IMR-90 (cell line): ENCODE measurements at regions not wholly inside any gene's neighbourhood (a gene's known extent, or its start where the extent isn't known, plus 50 kb on each side); places are given as distances from the start of the nearest gene placed in this dataset.

Experiments used
- ATAC-seq: fragments of 200-7000 bp; cut with Tn5 transposase; 2 replicates; pipeline ENCODE4 v1.9.1; 2020; ENCODE audit warnings: low read depth, mild to moderate bottlenecking, moderate library complexity
- BruUV-seq: library from RNA; stranded (reverse); fragments of 400-500 nt; replicated peaks from 2 replicates; lab custom pipeline; 2021; lab: Mats Ljungman, UMichigan
- CTCF ChIA-PET: fragments of 300-600 bp; formaldehyde crosslinking; extraction: SDS; loops from one replicate; lab custom pipeline; 2021; ENCODE audit warnings: antibody characterized with exemption; lab: Yijun Ruan, JAX
- POLR2A ChIA-PET: fragments of 300-600 bp; sonication (Branson Sonifier 250); formaldehyde crosslinking; loops from one replicate; lab custom pipeline; 2022; ENCODE audit warnings: antibody characterized with exemption; ENCODE audit not compliant: unreplicated experiment; lab: Charles Lee
- DNase-seq: peaks from one replicate; pipeline ENCODE4 v3.0.0; 2013
- H2AFZ ChIP-seq: replicated peaks from 2 replicates; pipeline ENCODE3; 2013; ENCODE audit warnings: low read length, mild to moderate bottlenecking; ENCODE audit not compliant: poor library complexity
- H2AK5ac ChIP-seq: 2 replicates; pipeline ENCODE4 v1.6.1; 2013; ENCODE audit warnings: low read depth, low read length, inconsistent platforms
- H2AK9ac ChIP-seq: replicated peaks from 2 replicates; pipeline ENCODE3; 2013; ENCODE audit warnings: mild to moderate bottlenecking, low read depth, low read length, moderate library complexity; ENCODE audit not compliant: poor library complexity
- H2BK120ac ChIP-seq: 2 replicates; pipeline ENCODE4 v1.6.1; 2013; ENCODE audit warnings: low read depth, low read length, inconsistent platforms
- H2BK15ac ChIP-seq: 3 replicates; pipeline ENCODE4 v1.6.1; 2013; ENCODE audit warnings: low read depth, low read length, inconsistent platforms
- H2BK20ac ChIP-seq: 2 replicates; pipeline ENCODE4 v1.6.1; 2013; ENCODE audit warnings: low read depth, mild to moderate bottlenecking, inconsistent platforms, low read length, moderate library complexity
- H2BK5ac ChIP-seq: 2 replicates; pipeline ENCODE4 v1.6.1; 2013; ENCODE audit warnings: mild to moderate bottlenecking, low read depth, low read length, inconsistent platforms; ENCODE audit not compliant: poor library complexity, severe bottlenecking
- H3K14ac ChIP-seq: replicated peaks from 2 replicates; pipeline ENCODE4 v1.6.1; 2013; ENCODE audit warnings: low read depth, low read length, inconsistent platforms
- H3K18ac ChIP-seq: 2 replicates; pipeline ENCODE4 v1.6.1; 2013; ENCODE audit warnings: low read depth, low read length, control low read depth
- H3K23ac ChIP-seq: 2 replicates; pipeline ENCODE4 v1.6.1; 2013; ENCODE audit warnings: low read depth, low read length, inconsistent platforms
- H3K27ac ChIP-seq: 2 replicates; pipeline ENCODE4 v1.5.1; 2013; ENCODE audit warnings: mild to moderate bottlenecking, control low read depth, low read length; ENCODE audit not compliant: insufficient read depth
- H3K27me3 ChIP-seq: 2 replicates; pipeline ENCODE4 v1.6.1; 2013; ENCODE audit warnings: low read length; ENCODE audit not compliant: control insufficient read depth, insufficient read depth
- H3K36me3 ChIP-seq: 2 replicates; pipeline ENCODE4 v1.6.1; 2013; ENCODE audit warnings: low read length, mixed read lengths; ENCODE audit not compliant: control insufficient read depth, insufficient read depth
- H3K4ac ChIP-seq: 2 replicates; pipeline ENCODE4 v1.6.1; 2013; ENCODE audit warnings: low read depth, low read length, inconsistent platforms
- H3K4me1 ChIP-seq: 2 replicates; pipeline ENCODE4 v1.6.1; 2013; ENCODE audit warnings: low read length, mixed read lengths; ENCODE audit not compliant: control insufficient read depth, insufficient read depth
- H3K4me2 ChIP-seq: 2 replicates; pipeline ENCODE4 v1.6.1; 2013; ENCODE audit warnings: low read depth, mild to moderate bottlenecking, control low read depth, low read length, moderate library complexity
- H3K4me3 ChIP-seq: 2 replicates; pipeline ENCODE4 v1.5.1; 2013; ENCODE audit warnings: low read depth, mild to moderate bottlenecking, control low read depth, low read length, moderate library complexity; ENCODE audit not compliant: insufficient read depth
- H3K56ac ChIP-seq: 2 replicates; pipeline ENCODE4 v1.6.1; 2013; ENCODE audit warnings: low read length, inconsistent platforms; ENCODE audit not compliant: insufficient read depth; ENCODE audit errors: extremely low read depth
- H3K79me1 ChIP-seq, 2 experiments: 2 replicates each; pipeline ENCODE4 v1.6.1; 2013; ENCODE audit warnings: low read length in 2 of 2, inconsistent platforms in 1 of 2, low read depth in 1 of 2
- H3K9ac ChIP-seq: 2 replicates; pipeline ENCODE4 v1.6.1; 2013; ENCODE audit warnings: low read depth, low read length, control low read depth
- H3K9me1 ChIP-seq: 2 replicates; pipeline ENCODE4 v1.6.1; 2013; ENCODE audit warnings: low read length, inconsistent platforms; ENCODE audit not compliant: insufficient read depth
- H3K9me3 ChIP-seq: 2 replicates; pipeline ENCODE4 v1.6.1; 2013; ENCODE audit warnings: low read length; ENCODE audit not compliant: control insufficient read depth, insufficient read depth
- H4K20me1 ChIP-seq: 2 replicates; pipeline ENCODE4 v1.6.1; 2013; ENCODE audit warnings: low read length, inconsistent platforms; ENCODE audit not compliant: insufficient read depth
- H4K5ac ChIP-seq: 2 replicates; pipeline ENCODE4 v1.6.1; 2013; ENCODE audit warnings: mild to moderate bottlenecking, low read depth, low read length, control low read depth
- H4K8ac ChIP-seq, 2 experiments: 2 replicates each; pipeline ENCODE4 v1.6.1; 2013; ENCODE audit warnings: low read depth in 2 of 2, low read length in 2 of 2, control low read depth in 1 of 2, inconsistent platforms in 1 of 2
- H4K91ac ChIP-seq: 2 replicates; pipeline ENCODE4 v1.6.1; 2013; ENCODE audit warnings: low read depth, low read length, inconsistent platforms; ENCODE audit not compliant: insufficient read depth
- BHLHE40 ChIP-seq: fragments of 150-350 bp; IDR thresholded peaks from 2 replicates; pipeline ENCODE4 v1.6.1; 2016; ENCODE audit warnings: mild to moderate bottlenecking, low read depth, low read length
- CEBPB ChIP-seq: IDR thresholded peaks from 2 replicates; pipeline ENCODE4 v1.6.1; 2012; ENCODE audit warnings: low read depth, low read length, improper control_type of control experiment
- CHD1 ChIP-seq: IDR thresholded peaks from 2 replicates; pipeline ENCODE4 v1.6.1; 2012; ENCODE audit warnings: low read depth, low read length, improper control_type of control experiment
- FOS ChIP-seq: fragments of 150-350 bp; IDR thresholded peaks from 2 replicates; pipeline ENCODE4 v1.6.1; 2016; ENCODE audit warnings: low read depth, low read length
- MAFK ChIP-seq: IDR thresholded peaks from 2 replicates; pipeline ENCODE4 v1.6.1; 2012; ENCODE audit warnings: low read depth, low read length, improper control_type of control experiment
- MAZ ChIP-seq: IDR thresholded peaks from 2 replicates; pipeline ENCODE4 v1.6.1; 2012; ENCODE audit warnings: low read depth, mild to moderate bottlenecking, low read length, improper control_type of control experiment, moderate library complexity, borderline replicate concordance
- MXI1 ChIP-seq: IDR thresholded peaks from 2 replicates; pipeline ENCODE4 v1.6.1; 2012; ENCODE audit warnings: low read depth, mild to moderate bottlenecking, low read length, moderate library complexity, borderline replicate concordance
- NFE2L2 ChIP-seq: fragments of 150-350 bp; IDR thresholded peaks from 2 replicates; pipeline ENCODE4 v1.6.1; 2016; ENCODE audit warnings: low read depth, mild to moderate bottlenecking, low read length
- POLR2A ChIP-seq: IDR thresholded peaks from 2 replicates; pipeline ENCODE4 v1.6.1; 2012; ENCODE audit warnings: mild to moderate bottlenecking, low read depth, low read length
- RAD21 ChIP-seq: IDR thresholded peaks from 2 replicates; pipeline ENCODE4 v1.6.1; 2012; ENCODE audit warnings: low read length, improper control_type of control experiment
- RCOR1 ChIP-seq: IDR thresholded peaks from 2 replicates; pipeline ENCODE4 v1.6.1; 2012; ENCODE audit warnings: mild to moderate bottlenecking, low read length, improper control_type of control experiment; ENCODE audit not compliant: insufficient replicate concordance
- RFX5 ChIP-seq: IDR thresholded peaks from 2 replicates; pipeline ENCODE4 v1.8.0; 2012; ENCODE audit warnings: low read depth, mild to moderate bottlenecking, low read length, moderate library complexity
- SMC3 ChIP-seq: fragments of 150-350 bp; IDR thresholded peaks from 2 replicates; pipeline ENCODE4 v1.6.1; 2016; ENCODE audit warnings: low read depth, mild to moderate bottlenecking, antibody characterized with exemption, low read length, moderate library complexity
- WGBS, 2 experiments: methylation state at CpG; one replicate each; pipeline versions ENCODE4 v1.1.5 to v1.1.7; 2013; ENCODE audit warnings: missing lambda C conversion rate in 2 of 2; ENCODE audit not compliant: insufficient read length in 1 of 2; ENCODE audit errors: extremely low coverage in 2 of 2; 5-methylcytosine and 5-hydroxymethylcytosine counted together
- dilution Hi-C: fragments of 300-500 bp; cut with HindIII; formaldehyde crosslinking; loops from one replicate; pipeline ENCODE4 v1.14.3; 2018; ENCODE audit warnings: low sequenced_read_pairs; ENCODE audit not compliant: unreplicated experiment
- in situ Hi-C: fragments of 300-500 bp; cut with MboI; formaldehyde crosslinking; loops from 3 replicates; pipeline ENCODE4 v1.14.3; 2019; ENCODE audit warnings: low sequenced_read_pairs, inconsistent platforms, mixed read lengths
- intact Hi-C: fragments of 100-400 bp; cut with micrococcal nuclease; formaldehyde crosslinking; loops from 2 replicates; pipeline ENCODE4 v1.10.0; 2022
- TF ChIP-seq, protein P1 (sequence below): fragments of 150-350 bp; IDR thresholded peaks from 2 replicates; pipeline ENCODE4 v1.6.1; 2017; ENCODE audit warnings: mild to moderate bottlenecking, antibody characterized with exemption, low read length, low read depth
- TF ChIP-seq, protein P2 (sequence below): conservative IDR thresholded peaks from 2 replicates; pipeline ENCODE4 v1.5.1; 2012; ENCODE audit warnings: mild to moderate bottlenecking, low read depth, low read length, improper control_type of control experiment
- TF ChIP-seq, protein P3 (sequence below): fragments of 150-350 bp; IDR thresholded peaks from 2 replicates; pipeline ENCODE4 v1.6.1; 2016; ENCODE audit warnings: low read depth, mild to moderate bottlenecking, low read length, moderate library complexity, borderline replicate concordance

- Histone ChIP-seq H3K14ac (no peak overlapping the region), H3K9ac (no peak overlapping the region), H4K5ac (no peak overlapping the region), H3K4me3 (no peak overlapping the region), H2BK20ac (no peak overlapping the region), H2BK5ac (no peak overlapping the region), H2AFZ (no peak overlapping the region), H3K18ac (no peak overlapping the region), H3K23ac (no peak overlapping the region), H3K4me2 (no peak overlapping the region), H3K27me3 (no peaks in the 10 kb centered on the region), H2AK5ac (no peak overlapping the region), H3K36me3 (no peaks in the 10 kb centered on the region), H2AK9ac (no peak overlapping the region), H3K9me3 (no peaks in the 10 kb centered on the region), H3K4ac (no peak overlapping the region), H2BK120ac (no peak overlapping the region), H4K91ac (no peak overlapping the region), H3K27ac (no peak overlapping the region), H4K8ac (no peak overlapping the region), H4K20me1 (no peaks in the 10 kb centered on the region), H3K79me1 (no peaks in the 10 kb centered on the region), H3K4me1 (no peaks in the 10 kb centered on the region), H2BK15ac (no peak overlapping the region), H3K56ac (no peak overlapping the region), H3K9me1 (no peaks in the 10 kb centered on the region)
- ChIA-PET POLR2A (no interaction called here), CTCF (no interaction called here)
- intact Hi-C loops (no loop called here), in situ Hi-C loops (no loop called here), dilution Hi-C loops (no loop called here)
- ATAC-seq (no peak), DNase-seq (no peak)
- 100% methylated on average over 1 of the region's 2 CpGs; no CpG with 5 or more reads in 1 of the 2 experiments for WGBS, 2 experiments
- no TSS peak for BruUV-seq
- TF ChIP-seq CHD1, result no peak
- TF ChIP-seq, protein P1, sequence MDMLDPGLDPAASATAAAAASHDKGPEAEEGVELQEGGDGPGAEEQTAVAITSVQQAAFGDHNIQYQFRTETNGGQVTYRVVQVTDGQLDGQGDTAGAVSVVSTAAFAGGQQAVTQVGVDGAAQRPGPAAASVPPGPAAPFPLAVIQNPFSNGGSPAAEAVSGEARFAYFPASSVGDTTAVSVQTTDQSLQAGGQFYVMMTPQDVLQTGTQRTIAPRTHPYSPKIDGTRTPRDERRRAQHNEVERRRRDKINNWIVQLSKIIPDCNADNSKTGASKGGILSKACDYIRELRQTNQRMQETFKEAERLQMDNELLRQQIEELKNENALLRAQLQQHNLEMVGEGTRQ, result no peak
- no peak for TF ChIP-seq POLR2A
- TF ChIP-seq MAZ, result no peak
- TF ChIP-seq NFE2L2, result no peak
- no peak for TF ChIP-seq SMC3
- TF ChIP-seq RAD21, result no peak
- TF ChIP-seq, protein P2, sequence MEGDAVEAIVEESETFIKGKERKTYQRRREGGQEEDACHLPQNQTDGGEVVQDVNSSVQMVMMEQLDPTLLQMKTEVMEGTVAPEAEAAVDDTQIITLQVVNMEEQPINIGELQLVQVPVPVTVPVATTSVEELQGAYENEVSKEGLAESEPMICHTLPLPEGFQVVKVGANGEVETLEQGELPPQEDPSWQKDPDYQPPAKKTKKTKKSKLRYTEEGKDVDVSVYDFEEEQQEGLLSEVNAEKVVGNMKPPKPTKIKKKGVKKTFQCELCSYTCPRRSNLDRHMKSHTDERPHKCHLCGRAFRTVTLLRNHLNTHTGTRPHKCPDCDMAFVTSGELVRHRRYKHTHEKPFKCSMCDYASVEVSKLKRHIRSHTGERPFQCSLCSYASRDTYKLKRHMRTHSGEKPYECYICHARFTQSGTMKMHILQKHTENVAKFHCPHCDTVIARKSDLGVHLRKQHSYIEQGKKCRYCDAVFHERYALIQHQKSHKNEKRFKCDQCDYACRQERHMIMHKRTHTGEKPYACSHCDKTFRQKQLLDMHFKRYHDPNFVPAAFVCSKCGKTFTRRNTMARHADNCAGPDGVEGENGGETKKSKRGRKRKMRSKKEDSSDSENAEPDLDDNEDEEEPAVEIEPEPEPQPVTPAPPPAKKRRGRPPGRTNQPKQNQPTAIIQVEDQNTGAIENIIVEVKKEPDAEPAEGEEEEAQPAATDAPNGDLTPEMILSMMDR, result no peak
- no peak for TF ChIP-seq CEBPB
- TF ChIP-seq MAFK, result no peak
- TF ChIP-seq RFX5, result no peak
- TF ChIP-seq, protein P3, sequence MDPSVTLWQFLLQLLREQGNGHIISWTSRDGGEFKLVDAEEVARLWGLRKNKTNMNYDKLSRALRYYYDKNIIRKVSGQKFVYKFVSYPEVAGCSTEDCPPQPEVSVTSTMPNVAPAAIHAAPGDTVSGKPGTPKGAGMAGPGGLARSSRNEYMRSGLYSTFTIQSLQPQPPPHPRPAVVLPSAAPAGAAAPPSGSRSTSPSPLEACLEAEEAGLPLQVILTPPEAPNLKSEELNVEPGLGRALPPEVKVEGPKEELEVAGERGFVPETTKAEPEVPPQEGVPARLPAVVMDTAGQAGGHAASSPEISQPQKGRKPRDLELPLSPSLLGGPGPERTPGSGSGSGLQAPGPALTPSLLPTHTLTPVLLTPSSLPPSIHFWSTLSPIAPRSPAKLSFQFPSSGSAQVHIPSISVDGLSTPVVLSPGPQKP, result no peak
- TF ChIP-seq RCOR1, result no peak
- TF ChIP-seq MXI1, result no peak
- no peak for TF ChIP-seq BHLHE40
- no peak for TF ChIP-seq FOS
Measured at GRCh38 chr3:81995329-81995728, 233.9 kb upstream of the GBE1 start.
